ENCODE measurements at regions not wholly inside any gene's neighbourhood (a gene's known extent, or its start where the extent isn't known, plus 50 kb on each side); places are given as distances from the start of the nearest gene placed in this dataset.

- no peak for DNase-seq (ENCODE audit: extremely low spot score)
- H3K36me3 ChIP-seq = no peaks in the 10 kb centered on the region
- H3K9me3 ChIP-seq = no peaks in the 10 kb centered on the region
- H3K27ac ChIP-seq (replicated peaks in 1 of 4) = no peak overlapping the region
- TF ChIP-seq POLR2AphosphoS5 (IDR thresholded peaks at IDR 0.05) (no peak), POLR2A (IDR thresholded peaks at IDR 0.05; ENCODE audit: low read depth) (no peak), EP300 (IDR thresholded peaks at IDR 0.05) (no peak)
- TF ChIP-seq, protein P1, sequence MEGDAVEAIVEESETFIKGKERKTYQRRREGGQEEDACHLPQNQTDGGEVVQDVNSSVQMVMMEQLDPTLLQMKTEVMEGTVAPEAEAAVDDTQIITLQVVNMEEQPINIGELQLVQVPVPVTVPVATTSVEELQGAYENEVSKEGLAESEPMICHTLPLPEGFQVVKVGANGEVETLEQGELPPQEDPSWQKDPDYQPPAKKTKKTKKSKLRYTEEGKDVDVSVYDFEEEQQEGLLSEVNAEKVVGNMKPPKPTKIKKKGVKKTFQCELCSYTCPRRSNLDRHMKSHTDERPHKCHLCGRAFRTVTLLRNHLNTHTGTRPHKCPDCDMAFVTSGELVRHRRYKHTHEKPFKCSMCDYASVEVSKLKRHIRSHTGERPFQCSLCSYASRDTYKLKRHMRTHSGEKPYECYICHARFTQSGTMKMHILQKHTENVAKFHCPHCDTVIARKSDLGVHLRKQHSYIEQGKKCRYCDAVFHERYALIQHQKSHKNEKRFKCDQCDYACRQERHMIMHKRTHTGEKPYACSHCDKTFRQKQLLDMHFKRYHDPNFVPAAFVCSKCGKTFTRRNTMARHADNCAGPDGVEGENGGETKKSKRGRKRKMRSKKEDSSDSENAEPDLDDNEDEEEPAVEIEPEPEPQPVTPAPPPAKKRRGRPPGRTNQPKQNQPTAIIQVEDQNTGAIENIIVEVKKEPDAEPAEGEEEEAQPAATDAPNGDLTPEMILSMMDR (IDR thresholded peaks at IDR 0.05) = no peak
- intact Hi-C loops (cut with DNase I) = no loop called here
- H3K4me3 ChIP-seq = no peak overlapping the region
- no peaks in the 10 kb centered on the region for H3K27me3 ChIP-seq
- H3K4me1 ChIP-seq = no peaks in the 10 kb centered on the region
- WGBS = 87% methylated on average over 6 of the region's 6 CpGs
Observed at GRCh38 chr7:81608748-81609382, 161.0 kb downstream of the HGF start.

DNA sequence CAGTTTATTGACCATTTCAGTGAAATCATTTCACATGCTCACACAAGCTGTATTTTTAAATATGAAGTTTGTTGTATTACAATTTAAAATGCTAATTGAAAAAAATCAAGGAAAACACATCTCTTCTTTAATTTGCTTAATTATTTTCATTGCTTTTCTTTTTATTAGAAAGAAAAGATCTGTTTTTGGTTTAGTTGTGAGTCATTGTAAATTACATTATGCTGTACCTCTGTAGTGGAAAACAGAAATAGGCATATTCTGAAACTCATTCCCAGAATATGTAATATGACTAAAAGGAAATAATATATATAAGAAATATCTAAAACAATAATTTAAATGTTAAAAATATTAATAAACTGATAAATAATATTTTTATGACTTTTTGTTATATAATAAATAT, 161.9 kb downstream of the HGF start:
- intact Hi-C loops (cut with DNase I) = no loop called here
- Histone ChIP-seq H3K27me3 (no peaks in the 10 kb centered on the region), H3K9me3 (no peaks in the 10 kb centered on the region), H3K4me1 (no peaks in the 10 kb centered on the region), H3K4me3 (no peak overlapping the region), H3K36me3 (no peaks in the 10 kb centered on the region), H3K27ac (replicated peaks in 1 of 4) (no peak overlapping the region)
- no peak for DNase-seq (ENCODE audit: extremely low spot score)
- TF ChIP-seq, protein P1 (IDR thresholded peaks at IDR 0.05) = no peak
- no peak for TF ChIP-seq POLR2AphosphoS5 (IDR thresholded peaks at IDR 0.05)
- TF ChIP-seq EP300 (IDR thresholded peaks at IDR 0.05) = no peak
- no peak for TF ChIP-seq POLR2A (IDR thresholded peaks at IDR 0.05; ENCODE audit: low read depth)

GRCh38 chr7:81606078-81606863, 163.6 kb downstream of the HGF start:
- H3K4me3 ChIP-seq = no peak overlapping the region
- TF ChIP-seq POLR2AphosphoS5 (IDR thresholded peaks at IDR 0.05) = no peak
- no peak for TF ChIP-seq EP300 (IDR thresholded peaks at IDR 0.05)
- no peak for TF ChIP-seq POLR2A (IDR thresholded peaks at IDR 0.05; ENCODE audit: low read depth)
- TF ChIP-seq, protein P1 (IDR thresholded peaks at IDR 0.05) = no peak
- no peak for DNase-seq (ENCODE audit: extremely low spot score)
- H3K36me3 ChIP-seq = no peaks in the 10 kb centered on the region
- H3K27me3 ChIP-seq = no peaks in the 10 kb centered on the region
- whole genome bisulfite sequencing = 90% methylated on average over 3 of the region's 3 CpGs
- H3K4me1 ChIP-seq = no peaks in the 10 kb centered on the region
- H3K9me3 ChIP-seq = no peaks in the 10 kb centered on the region
- intact Hi-C loops (cut with DNase I) = no loop called here
- H3K27ac ChIP-seq (replicated peaks in 1 of 4) = no peak overlapping the region

DNA sequence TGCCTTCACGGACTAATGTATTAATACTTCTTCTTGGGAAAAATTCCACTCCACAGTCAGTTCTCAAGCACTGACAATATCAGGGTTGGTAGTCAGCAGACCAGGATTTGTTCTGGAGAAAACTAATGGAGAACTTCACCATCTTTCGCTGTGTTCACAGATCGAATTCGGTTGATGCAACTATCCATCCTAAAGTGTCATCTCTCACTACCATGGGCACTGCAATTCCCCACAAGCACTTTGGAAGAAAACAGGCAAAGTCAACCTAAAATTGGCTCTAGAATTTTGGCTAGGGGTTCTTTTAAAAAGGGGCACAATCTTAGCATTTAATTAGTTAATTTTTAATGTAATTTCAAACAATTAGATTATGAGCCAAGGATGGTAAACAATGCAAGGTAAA, 164.4 kb downstream of the HGF start:
- Histone ChIP-seq H3K4me1 (no peaks in the 10 kb centered on the region), H3K9me3 (no peaks in the 10 kb centered on the region), H3K27me3 (no peaks in the 10 kb centered on the region), H3K27ac (replicated peaks in 1 of 4) (no peak overlapping the region), H3K4me3 (no peak overlapping the region), H3K36me3 (no peaks in the 10 kb centered on the region)
- DNase-seq (ENCODE audit: extremely low spot score) = no peak
- WGBS = 95% methylated on average over 4 of the region's 4 CpGs
- intact Hi-C loops (cut with DNase I) = no loop called here
- TF ChIP-seq, protein P1 (IDR thresholded peaks at IDR 0.05) = no peak
- TF ChIP-seq POLR2A (IDR thresholded peaks at IDR 0.05; ENCODE audit: low read depth) (no peak), POLR2AphosphoS5 (IDR thresholded peaks at IDR 0.05) (no peak), EP300 (IDR thresholded peaks at IDR 0.05) (no peak)

Data from esophagus muscularis mucosa (tissue), 4 donors.